Suppressor macrophage treated with lipopolysaccharide for 1 hour (primary cell): ENCODE measurements at regions not wholly inside any gene's neighbourhood (a gene's known extent, or its start where the extent isn't known, plus 50 kb on each side); places are given as distances from the start of the nearest gene placed in this dataset.

ENCODE experiments used
- DNase-seq, 3 donors: peaks; one replicate each; pipeline ENCODE4 v3.0.0-alpha.2; 2020 to 2022

- no peak for DNase-seq
These were observed 56.0 kb upstream of the CTXND1 start for GRCh38 chr15:80308002-80308401.

GRCh38 chr15:80309769-80310384 lies 57.9 kb upstream of the CTXND1 start:
- peak in 2 of 3 donors; percentile 20 to 23 for DNase-seq

GRCh38 chr15:80310776-80311175 lies 58.8 kb upstream of the CTXND1 start:
- no peak for DNase-seq

- DNase-seq, result no peak
These were observed 63.4 kb upstream of the CTXND1 start for GRCh38 chr15:80315289-80315987.

- DNase-seq, result peak; percentile 85 to 93 (median 86)
These were observed 65.6 kb upstream of the CTXND1 start for GRCh38 chr15:80317389-80318182.

GRCh38 chr15:80321853-80322252 lies 69.8 kb upstream of the CTXND1 start:
- no peak for DNase-seq

- DNase-seq, result no peak
These were observed 71.3 kb upstream of the CTXND1 start for GRCh38 chr15:80323285-80323684.

- no peak for DNase-seq
These were observed 72.6 kb upstream of the CTXND1 start for GRCh38 chr15:80324545-80325080.

- DNase-seq, result peak; percentile 23 to 49 (median 40)
These were observed 73.2 kb upstream of the CTXND1 start for GRCh38 chr15:80325206-80325605.

- DNase-seq, result no peak
These were observed 74.3 kb upstream of the CTXND1 start for GRCh38 chr15:80326270-80326669.

- peak; percentile 65 to 79 (median 77) for DNase-seq
These were observed 75.7 kb upstream of the ARNT2 start for GRCh38 chr15:80328496-80328895.

- no peak for DNase-seq
These were observed 72.2 kb upstream of the ARNT2 start for GRCh38 chr15:80331886-80332406.

- DNase-seq, result peak; percentile 29 to 44 (median 32)
These were observed 70.9 kb upstream of the ARNT2 start for GRCh38 chr15:80333261-80333660.

GRCh38 chr15:80334521-80334920 lies 69.7 kb upstream of the ARNT2 start:
- no peak for DNase-seq

- no peak for DNase-seq
These were observed 64.6 kb upstream of the ARNT2 start for GRCh38 chr15:80339601-80340000.

GRCh38 chr15:80342148-80342547 lies 62.0 kb upstream of the ARNT2 start:
- DNase-seq, result no peak

GRCh38 chr15:80343554-80343992 lies 60.6 kb upstream of the ARNT2 start:
- peak; percentile 5 to 22 (median 6) for DNase-seq

GRCh38 chr15:80350941-80351610 lies 53.1 kb upstream of the ARNT2 start:
- DNase-seq, result no peak
